CD4-positive, alpha-beta T cell (primary cell): ENCODE measurements at regions not wholly inside any gene's neighbourhood (a gene's known extent, or its start where the extent isn't known, plus 50 kb on each side); places are given as distances from the start of the nearest gene placed in this dataset.

Experiments used
- ATAC-seq: fragments of 200-7000 bp; cut with Tn5 transposase; one replicate; pipeline ENCODE4 v1.10.0; 2022; ENCODE audit warnings: mild to moderate bottlenecking; ENCODE audit not compliant: poor library complexity
- CTCF ChIA-PET: fragments of 350-600 bp; sonication (Branson Sonifier 250); formaldehyde crosslinking; loops from one replicate; lab custom pipeline; 2021; ENCODE audit warnings: antibody characterized with exemption, inconsistent platforms; lab: Charles Lee
- POLR2A ChIA-PET: fragments of 350-600 bp; sonication (Branson Sonifier 250); formaldehyde crosslinking; loops from one replicate; lab custom pipeline; 2021; ENCODE audit warnings: antibody characterized with exemption, inconsistent platforms; lab: Charles Lee
- DNase-seq, 14 experiments: peaks; one replicate each; pipeline ENCODE4 v3.0.0-alpha.2; 2013 to 2020; ENCODE audit warnings: mixed read lengths in 2 of 14
- H3K27ac ChIP-seq, 2 donors: one replicate each; pipeline versions ENCODE4 v1.5.1 to v1.7.0; 2013; ENCODE audit warnings: low read length in 2 of 2, low read depth in 1 of 2, mild to moderate bottlenecking in 1 of 2
- H3K27me3 ChIP-seq, 2 experiments: 1 replicate in 1 of 2; 2 replicates in 1 of 2; pipeline versions ENCODE4 v1.6.1 to v1.7.0; 2013; ENCODE audit warnings: low read length in 2 of 2, control low read depth in 1 of 2, mild to moderate bottlenecking in 1 of 2, moderate library complexity in 1 of 2; ENCODE audit not compliant: insufficient read depth in 2 of 2, control insufficient read depth in 1 of 2
- H3K36me3 ChIP-seq: one replicate; pipeline ENCODE4 v1.6.1; 2013; ENCODE audit warnings: low read length, control low read depth; ENCODE audit not compliant: insufficient read depth
- H3K4me1 ChIP-seq: one replicate; pipeline ENCODE4 v1.6.1; 2013; ENCODE audit warnings: low read length, control low read depth; ENCODE audit not compliant: insufficient read depth
- H3K4me3 ChIP-seq: one replicate; pipeline ENCODE4 v1.5.1; 2013; ENCODE audit warnings: mild to moderate bottlenecking, low read length, moderate library complexity
- H3K9me3 ChIP-seq, 2 experiments: 1 replicate in 1 of 2; 2 replicates in 1 of 2; pipeline versions ENCODE4 v1.6.1 to v1.7.0; 2013; ENCODE audit warnings: low read length in 2 of 2, mild to moderate bottlenecking in 2 of 2, control low read depth in 1 of 2, moderate library complexity in 1 of 2; ENCODE audit not compliant: control insufficient read depth in 1 of 2, insufficient read depth in 1 of 2
- H3K27ac Mint-ChIP-seq: one replicate; pipeline ENCODE4 v1.8.0; 2020; ENCODE audit warnings: mixed read lengths
- H3K27me3 Mint-ChIP-seq: one replicate; pipeline ENCODE4 v1.8.0; 2021; ENCODE audit warnings: mixed read lengths
- H3K36me3 Mint-ChIP-seq: one replicate; pipeline ENCODE4 v1.8.0; 2021; ENCODE audit warnings: low read depth, mixed read lengths
- H3K4me1 Mint-ChIP-seq: one replicate; pipeline ENCODE4 v1.8.0; 2021; ENCODE audit warnings: low read depth, mixed read lengths
- H3K4me3 Mint-ChIP-seq: one replicate; pipeline ENCODE4 v1.8.0; 2020; ENCODE audit warnings: mild to moderate bottlenecking, mixed read lengths
- H3K9me3 Mint-ChIP-seq: one replicate; pipeline ENCODE4 v1.8.0; 2020; ENCODE audit warnings: mixed read lengths
- intact Hi-C, 2 experiments: fragments of 100-400 bp; cut with DNase I in 1 of 2; cut with micrococcal nuclease in 1 of 2; formaldehyde crosslinking; loops; one replicate each; pipeline versions ENCODE4 v1.15.1 to v1.9.0; 2023 to 2025; cut with DNase I, micrococcal nuclease
- TF ChIP-seq, protein P1 (sequence below): fragments of 200-600 bp; IDR thresholded peaks from one replicate; pipeline ENCODE4 v1.8.0; 2022; ENCODE audit warnings: antibody characterized with exemption, mild to moderate bottlenecking

GRCh38 chr2:238549866-238550265 lies 123.1 kb downstream of the ASB1 start:
- Histone ChIP-seq H3K4me1 (no peaks in the 10 kb centered on the region), H3K36me3 (no peaks in the 10 kb centered on the region), H3K4me3 (no peak overlapping the region), H3K9me3 (peaks cover 0 to 15% of the 10 kb centered on the region in 2 experiments), H3K27ac (no peak overlapping the region), H3K27me3 (peaks cover 2 to 14% of the 10 kb centered on the region in 2 experiments)
- TF ChIP-seq, protein P1, sequence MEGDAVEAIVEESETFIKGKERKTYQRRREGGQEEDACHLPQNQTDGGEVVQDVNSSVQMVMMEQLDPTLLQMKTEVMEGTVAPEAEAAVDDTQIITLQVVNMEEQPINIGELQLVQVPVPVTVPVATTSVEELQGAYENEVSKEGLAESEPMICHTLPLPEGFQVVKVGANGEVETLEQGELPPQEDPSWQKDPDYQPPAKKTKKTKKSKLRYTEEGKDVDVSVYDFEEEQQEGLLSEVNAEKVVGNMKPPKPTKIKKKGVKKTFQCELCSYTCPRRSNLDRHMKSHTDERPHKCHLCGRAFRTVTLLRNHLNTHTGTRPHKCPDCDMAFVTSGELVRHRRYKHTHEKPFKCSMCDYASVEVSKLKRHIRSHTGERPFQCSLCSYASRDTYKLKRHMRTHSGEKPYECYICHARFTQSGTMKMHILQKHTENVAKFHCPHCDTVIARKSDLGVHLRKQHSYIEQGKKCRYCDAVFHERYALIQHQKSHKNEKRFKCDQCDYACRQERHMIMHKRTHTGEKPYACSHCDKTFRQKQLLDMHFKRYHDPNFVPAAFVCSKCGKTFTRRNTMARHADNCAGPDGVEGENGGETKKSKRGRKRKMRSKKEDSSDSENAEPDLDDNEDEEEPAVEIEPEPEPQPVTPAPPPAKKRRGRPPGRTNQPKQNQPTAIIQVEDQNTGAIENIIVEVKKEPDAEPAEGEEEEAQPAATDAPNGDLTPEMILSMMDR = no peak
- no peaks in the 10 kb centered on the region for H3K36me3 Mint-ChIP-seq
- H3K4me1 Mint-ChIP-seq = no peaks in the 10 kb centered on the region
- intact Hi-C loops = no loop called here
- ChIA-PET POLR2A (no interaction called here), CTCF (no interaction called here)
- no peak overlapping the region for H3K4me3 Mint-ChIP-seq
- DNase-seq (no peak), ATAC-seq (no peak)
- peaks cover 2% of the 10 kb centered on the region for H3K9me3 Mint-ChIP-seq
- peaks cover 48% of the 10 kb centered on the region for H3K27me3 Mint-ChIP-seq
- H3K27ac Mint-ChIP-seq = no peak overlapping the region

DNA sequence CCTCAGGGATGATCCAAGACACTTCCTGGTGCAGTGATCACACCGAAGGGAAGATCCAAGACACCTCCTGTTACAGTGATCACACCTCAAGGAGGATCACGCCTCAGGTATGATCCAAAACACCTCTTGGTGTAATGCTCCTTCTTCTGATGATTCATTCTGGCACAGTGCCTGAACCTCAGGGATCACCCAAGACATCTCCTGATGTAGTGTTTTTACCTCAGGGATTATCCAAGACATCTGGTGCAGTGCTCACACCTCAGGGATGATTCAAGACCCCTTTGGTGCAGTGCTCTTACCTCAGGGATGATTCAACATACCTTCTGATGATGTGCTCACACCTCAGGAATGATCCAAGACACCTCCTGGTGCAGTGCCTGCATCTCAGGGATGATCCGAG lies 124.4 kb downstream of the ASB1 start:
- Mint-ChIP-seq H3K9me3 (peaks cover 2% of the 10 kb centered on the region), H3K4me1 (no peaks in the 10 kb centered on the region)
- DNase-seq = no peak

DNA sequence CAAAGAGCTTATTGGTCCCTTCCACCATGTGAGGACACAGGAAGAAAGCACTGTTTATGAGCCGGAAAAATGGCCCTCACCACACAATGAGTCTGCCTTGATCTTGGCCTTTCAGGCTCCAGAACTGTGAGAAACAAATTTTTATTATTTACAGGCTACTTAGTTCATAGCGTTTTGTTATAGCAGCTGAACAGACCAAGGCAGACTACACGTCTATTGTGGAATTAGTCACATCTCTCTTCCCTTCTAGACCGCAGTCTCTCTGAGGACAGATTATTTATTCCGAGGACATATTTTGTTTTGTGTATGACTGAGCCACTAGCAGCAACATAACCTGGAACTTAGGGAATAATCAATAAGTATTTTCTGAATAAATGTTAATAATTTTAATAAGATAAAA lies 125.5 kb downstream of the ASB1 start:
- H3K27me3 Mint-ChIP-seq = peaks cover 37% of the 10 kb centered on the region
- no peaks in the 10 kb centered on the region for H3K36me3 ChIP-seq
- ATAC-seq (no peak), DNase-seq (no peak)
- intact Hi-C loops = no loop called here
- H3K4me3 ChIP-seq = no peak overlapping the region
- ChIA-PET CTCF (no interaction called here), POLR2A (no interaction called here)
- no peaks in the 10 kb centered on the region for H3K4me1 Mint-ChIP-seq
- TF ChIP-seq, protein P1 = no peak
- H3K27me3 ChIP-seq = peaks cover 0 to 5% of the 10 kb centered on the region in 2 experiments
- no peaks in the 10 kb centered on the region for H3K36me3 Mint-ChIP-seq
- H3K4me3 Mint-ChIP-seq = no peak overlapping the region
- H3K27ac ChIP-seq = no peak overlapping the region
- no peaks in the 10 kb centered on the region for H3K4me1 ChIP-seq
- H3K9me3 ChIP-seq = peaks cover 0 to 15% of the 10 kb centered on the region in 2 experiments
- peaks cover 2% of the 10 kb centered on the region for H3K9me3 Mint-ChIP-seq
- H3K27ac Mint-ChIP-seq = no peak overlapping the region

More for the DNA sequence above, 124.4 kb downstream of the ASB1 start:
- peaks cover 0 to 9% of the 10 kb centered on the region in 2 experiments for H3K27me3 ChIP-seq
- TF ChIP-seq, protein P1 = no peak
- ATAC-seq = no peak
- CTCF ChIA-PET = no interaction called here
- intact Hi-C loops = no loop called here
- H3K36me3 ChIP-seq = no peaks in the 10 kb centered on the region
- no peak overlapping the region for H3K4me3 Mint-ChIP-seq
- peaks cover 0 to 15% of the 10 kb centered on the region in 2 experiments for H3K9me3 ChIP-seq
- no peaks in the 10 kb centered on the region for H3K4me1 ChIP-seq
- no peak overlapping the region for H3K27ac Mint-ChIP-seq
- H3K4me3 ChIP-seq = no peak overlapping the region
- POLR2A ChIA-PET = no interaction called here
- H3K36me3 Mint-ChIP-seq = no peaks in the 10 kb centered on the region
- H3K27ac ChIP-seq = no peak overlapping the region
- peaks cover 40% of the 10 kb centered on the region for H3K27me3 Mint-ChIP-seq
